Thymus (tissue), 11 donors: ENCODE measurements at regions not wholly inside any gene's neighbourhood (a gene's known extent, or its start where the extent isn't known, plus 50 kb on each side); places are given as distances from the start of the nearest gene placed in this dataset.

ENCODE experiments used
- DNase-seq, 9 donors: peaks; one replicate each; pipeline ENCODE4 v3.0.0-alpha.2; 2013; ENCODE audit warnings: low spot score in 9 of 9, low read depth in 6 of 9, missing footprints in 1 of 9
- H3K27ac ChIP-seq, 2 donors: one replicate each; pipeline ENCODE4 v1.5.1; 2013; ENCODE audit warnings: control low read depth in 1 of 2, low read depth in 1 of 2, low read length in 1 of 2, mild to moderate bottlenecking in 1 of 2, moderate library complexity in 1 of 2
- H3K27me3 ChIP-seq, 2 donors: one replicate each; pipeline ENCODE4 v1.5.1; 2013; ENCODE audit warnings: low read length in 1 of 2; ENCODE audit not compliant: control insufficient read depth in 2 of 2, insufficient read depth in 1 of 2
- H3K36me3 ChIP-seq, 2 donors: one replicate each; pipeline ENCODE4 v1.5.1; 2013; ENCODE audit warnings: low read length in 1 of 2, mild to moderate bottlenecking in 1 of 2, moderate library complexity in 1 of 2; ENCODE audit not compliant: control insufficient read depth in 2 of 2, insufficient read depth in 2 of 2
- H3K4me1 ChIP-seq, 2 donors: one replicate each; pipeline ENCODE4 v1.5.1; 2013; ENCODE audit warnings: low read length in 2 of 2; ENCODE audit not compliant: control insufficient read depth in 2 of 2, insufficient read depth in 2 of 2
- H3K4me3 ChIP-seq, 2 donors: one replicate each; pipeline ENCODE4 v1.5.1; 2013; ENCODE audit warnings: low read length in 2 of 2, control low read depth in 1 of 2, mild to moderate bottlenecking in 1 of 2
- H3K9me3 ChIP-seq, 2 donors: one replicate each; pipeline ENCODE4 v1.5.1; 2013; ENCODE audit warnings: low read length in 1 of 2, mild to moderate bottlenecking in 1 of 2; ENCODE audit not compliant: control insufficient read depth in 2 of 2, insufficient read depth in 1 of 2
- WGBS: extraction: QIAGEN DNeasy Blood & Tissue Kit; methylation state at CpG from one replicate; pipeline ENCODE4 v1.1.7; 2013; 5-methylcytosine and 5-hydroxymethylcytosine counted together
- donor health status: healthy.

DNA sequence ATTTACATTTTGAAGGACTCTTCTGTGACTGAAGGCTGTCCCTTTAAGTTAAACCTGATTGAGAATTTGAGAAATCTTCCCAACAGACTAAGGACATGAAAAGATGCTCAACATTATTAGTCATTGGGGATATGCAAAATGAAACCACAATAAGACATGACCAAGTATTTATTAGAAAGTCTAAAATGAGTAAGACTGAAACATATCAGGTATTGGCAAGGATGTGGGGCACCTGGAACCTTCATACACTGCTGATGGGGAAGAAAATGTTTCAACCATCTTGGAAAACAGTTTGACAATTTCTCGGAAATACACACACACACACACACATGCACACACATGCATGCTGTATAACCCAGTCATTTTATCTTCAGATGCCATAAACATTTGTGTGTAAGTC, 132.1 kb upstream of the CDK6 start:
- H3K9me3 ChIP-seq = no peaks in the 10 kb centered on the region
- H3K27me3 ChIP-seq = no peaks in the 10 kb centered on the region
- no peaks in the 10 kb centered on the region for H3K36me3 ChIP-seq
- H3K4me3 ChIP-seq = no peak overlapping the region
- DNase-seq = no peak
- no peak overlapping the region for H3K27ac ChIP-seq
- no peaks in the 10 kb centered on the region for H3K4me1 ChIP-seq
- 99% methylated on average over 1 of the region's 1 CpG for WGBS

DNA sequence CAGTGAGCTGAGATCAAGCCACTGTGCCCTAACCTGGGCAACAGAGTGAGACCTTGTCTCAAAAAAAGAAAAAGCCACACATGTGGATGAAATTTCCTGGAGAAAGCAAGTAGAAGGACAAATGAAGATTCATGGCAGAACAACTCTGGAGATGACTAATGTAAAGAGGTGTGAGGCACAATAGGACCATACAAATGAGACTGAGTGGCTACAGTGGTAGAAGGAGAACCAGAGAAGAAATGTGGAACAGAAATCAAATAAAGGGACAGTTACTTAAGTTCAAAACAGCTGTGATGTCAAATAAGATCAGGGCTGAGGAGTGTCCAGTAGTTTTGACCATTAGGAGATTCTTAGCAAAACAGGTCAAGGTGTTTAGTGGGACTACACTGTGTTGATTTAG, 130.9 kb upstream of the CDK6 start:
- no peaks in the 10 kb centered on the region for H3K27me3 ChIP-seq
- no peaks in the 10 kb centered on the region for H3K9me3 ChIP-seq
- H3K36me3 ChIP-seq = no peaks in the 10 kb centered on the region
- H3K4me3 ChIP-seq = no peak overlapping the region
- no peak overlapping the region for H3K27ac ChIP-seq
- H3K4me1 ChIP-seq = no peaks in the 10 kb centered on the region
- no peak for DNase-seq

DNA sequence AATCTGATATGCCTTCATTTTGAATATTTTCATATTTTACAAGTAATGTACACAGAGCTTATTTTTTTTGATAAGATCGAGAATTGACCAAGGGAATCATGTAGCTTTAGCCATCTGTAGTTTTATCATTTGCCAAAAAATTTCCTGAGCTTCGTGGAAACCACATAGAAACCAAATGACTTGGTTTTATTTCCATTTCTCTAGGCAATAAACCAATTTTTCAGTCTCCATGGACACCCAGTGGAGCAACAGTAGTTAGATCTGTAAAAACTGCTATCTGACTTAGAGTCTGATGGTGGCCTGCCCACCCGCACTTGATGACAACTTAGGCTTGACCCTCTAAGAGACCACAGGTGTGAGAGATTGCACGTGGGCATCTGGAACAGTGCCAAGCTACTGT, 127.8 kb upstream of the CDK6 start:
- Histone ChIP-seq H3K36me3 (no peaks in the 10 kb centered on the region), H3K9me3 (no peaks in the 10 kb centered on the region), H3K4me3 (no peak overlapping the region), H3K27me3 (no peaks in the 10 kb centered on the region), H3K27ac (no peak overlapping the region), H3K4me1 (no peaks in the 10 kb centered on the region)
- DNase-seq = no peak
- 88% methylated on average over 4 of the region's 4 CpGs for WGBS

- Histone ChIP-seq H3K4me1 (no peaks in the 10 kb centered on the region), H3K27ac (no peak overlapping the region), H3K4me3 (no peak overlapping the region), H3K27me3 (no peaks in the 10 kb centered on the region), H3K9me3 (no peaks in the 10 kb centered on the region), H3K36me3 (no peaks in the 10 kb centered on the region)
- 95% methylated on average over 4 of the region's 4 CpGs for WGBS
- DNase-seq = no peak
Observed at GRCh38 chr7:92963566-92963965, 127.2 kb upstream of the CDK6 start.

DNA sequence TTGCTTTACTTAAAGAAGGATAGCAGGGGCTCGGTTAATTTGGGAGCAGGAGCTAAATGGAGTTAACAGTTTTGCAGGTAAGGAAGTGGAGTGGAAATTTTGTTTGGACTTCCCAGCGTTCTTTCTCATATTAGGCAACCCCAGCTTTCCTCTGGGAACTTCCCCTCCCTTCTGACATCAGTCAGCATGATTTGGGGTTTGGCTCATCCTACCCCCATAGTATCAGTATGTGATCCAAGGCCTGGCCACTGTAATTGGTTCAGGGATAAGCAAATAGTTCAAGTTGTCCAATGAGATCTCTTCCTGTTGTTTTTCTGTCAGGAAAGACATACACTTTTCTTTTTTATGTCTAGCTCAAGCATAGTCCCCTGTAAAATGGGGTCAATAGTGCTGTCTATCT, 125.6 kb upstream of the CDK6 start:
- H3K4me3 ChIP-seq = no peak overlapping the region
- no peaks in the 10 kb centered on the region for H3K4me1 ChIP-seq
- 94% methylated on average over 2 of the region's 2 CpGs for WGBS
- H3K27me3 ChIP-seq = no peaks in the 10 kb centered on the region
- no peak for DNase-seq
- H3K9me3 ChIP-seq = no peaks in the 10 kb centered on the region
- H3K36me3 ChIP-seq = no peaks in the 10 kb centered on the region
- no peak overlapping the region for H3K27ac ChIP-seq

DNA sequence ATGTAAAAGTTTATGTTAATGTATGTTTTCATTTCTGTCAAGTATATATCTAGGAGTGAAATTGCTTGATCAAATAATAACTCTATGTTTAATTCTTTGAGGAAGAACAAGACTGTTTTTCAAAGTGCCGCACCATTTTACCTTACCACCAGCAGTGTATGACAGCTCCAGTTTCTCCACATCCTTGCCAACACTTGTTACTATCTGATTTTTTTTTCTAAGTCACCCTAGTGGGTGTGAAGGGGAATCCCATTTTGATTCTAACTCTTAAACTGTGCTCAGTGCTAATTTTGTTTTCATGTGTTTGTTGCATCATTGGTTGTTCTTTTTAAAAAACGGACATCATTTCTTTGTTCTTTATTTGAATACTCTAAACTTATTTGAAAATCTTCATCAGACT, 120.2 kb upstream of the CDK6 start:
- Histone ChIP-seq H3K27me3 (no peaks in the 10 kb centered on the region), H3K4me3 (no peak overlapping the region), H3K36me3 (no peaks in the 10 kb centered on the region), H3K9me3 (no peaks in the 10 kb centered on the region), H3K4me1 (no peaks in the 10 kb centered on the region), H3K27ac (no peak overlapping the region)
- 100% methylated on average over 2 of the region's 2 CpGs for WGBS
- DNase-seq = no peak

DNA sequence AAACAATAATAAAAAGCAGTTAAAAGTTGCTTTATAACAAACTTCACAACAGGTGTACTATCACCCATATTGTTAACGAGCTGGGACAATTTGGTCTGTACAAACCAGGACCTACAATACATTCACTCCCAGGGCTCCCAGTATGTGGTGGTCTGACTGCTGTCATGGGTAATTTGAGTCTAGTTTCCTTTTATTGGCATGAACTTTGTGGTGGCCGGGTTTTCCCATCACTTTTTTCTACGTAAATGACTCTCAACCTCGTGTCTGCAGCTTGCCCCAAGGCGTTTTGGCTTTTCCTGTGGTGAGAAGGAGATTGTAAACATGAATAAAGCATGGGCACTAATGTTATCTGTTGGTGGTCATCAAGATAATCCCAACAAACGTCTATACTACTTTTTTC, 118.7 kb upstream of the CDK6 start:
- no peak for DNase-seq
- no peak overlapping the region for H3K4me3 ChIP-seq
- no peak overlapping the region for H3K27ac ChIP-seq
- no peaks in the 10 kb centered on the region for H3K9me3 ChIP-seq
- no peaks in the 10 kb centered on the region for H3K27me3 ChIP-seq
- 94% methylated on average over 6 of the region's 6 CpGs for WGBS
- no peaks in the 10 kb centered on the region for H3K4me1 ChIP-seq
- no peaks in the 10 kb centered on the region for H3K36me3 ChIP-seq

- no peak overlapping the region for H3K4me3 ChIP-seq
- no peaks in the 10 kb centered on the region for H3K9me3 ChIP-seq
- WGBS = 89% methylated on average over 2 of the region's 2 CpGs
- no peaks in the 10 kb centered on the region for H3K4me1 ChIP-seq
- DNase-seq = no peak
- no peaks in the 10 kb centered on the region for H3K27me3 ChIP-seq
- H3K27ac ChIP-seq = no peak overlapping the region
- H3K36me3 ChIP-seq = no peaks in the 10 kb centered on the region
Observed at GRCh38 chr7:92953657-92954056, 117.3 kb upstream of the CDK6 start.

GRCh38 chr7:92949748-92950147, 113.4 kb upstream of the CDK6 start:
- no peak for DNase-seq
- Histone ChIP-seq H3K36me3 (no peaks in the 10 kb centered on the region), H3K4me1 (no peaks in the 10 kb centered on the region), H3K9me3 (no peaks in the 10 kb centered on the region), H3K4me3 (no peak overlapping the region), H3K27me3 (no peaks in the 10 kb centered on the region), H3K27ac (no peak overlapping the region)
- WGBS = 93% methylated on average over 1 of the region's 1 CpG

DNA sequence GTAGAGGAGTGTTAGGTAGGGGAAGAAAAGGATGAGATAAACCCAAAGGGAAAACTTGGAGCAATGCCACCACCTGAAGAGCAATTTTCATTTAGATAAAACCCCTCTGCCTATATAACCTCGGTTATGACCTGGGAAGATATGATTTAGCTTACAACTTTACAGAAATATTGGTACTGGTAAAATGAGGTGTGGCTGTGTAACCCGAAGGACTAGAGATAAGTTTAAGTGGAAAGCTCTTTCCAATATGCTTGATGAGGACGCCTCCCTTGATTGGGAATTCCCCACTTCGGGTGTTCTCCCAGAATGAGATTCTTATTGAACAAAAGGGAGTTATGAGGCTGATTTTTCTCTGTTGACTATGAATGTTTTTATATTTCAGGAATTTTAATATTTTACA, 109.5 kb upstream of the CDK6 start:
- 98% methylated on average over 4 of the region's 4 CpGs for whole genome bisulfite sequencing
- no peak for DNase-seq

More for the DNA sequence above, 109.5 kb upstream of the CDK6 start:
- no peak overlapping the region for H3K4me3 ChIP-seq
- H3K27me3 ChIP-seq = no peaks in the 10 kb centered on the region
- no peaks in the 10 kb centered on the region for H3K4me1 ChIP-seq
- H3K27ac ChIP-seq = no peak overlapping the region
- no peaks in the 10 kb centered on the region for H3K36me3 ChIP-seq
- no peaks in the 10 kb centered on the region for H3K9me3 ChIP-seq
